Mucosa of descending colon (tissue), 3 donors: ENCODE measurements at regions not wholly inside any gene's neighbourhood (a gene's known extent, or its start where the extent isn't known, plus 50 kb on each side); places are given as distances from the start of the nearest gene placed in this dataset.

Experiments
- ATAC-seq: fragments of 200-7000 bp; cut with Tn5 transposase; one replicate; pipeline ENCODE4 v1.9.1; 2020; ENCODE audit warnings: mild to moderate bottlenecking, moderate library complexity
- DNase-seq, 3 donors: peaks; one replicate each; pipeline ENCODE4 v3.0.0-alpha.2; 2020
- H3K36me3 ChIP-seq: fragments of 200-600 bp; one replicate; pipeline ENCODE4 v1.8.0; 2021; ENCODE audit warnings: low read depth, mild to moderate bottlenecking
- H3K4me1 ChIP-seq: fragments of 200-600 bp; one replicate; pipeline ENCODE4 v1.8.0; 2021; ENCODE audit warnings: low read depth, mild to moderate bottlenecking
- H3K4me3 ChIP-seq: fragments of 200-600 bp; one replicate; pipeline ENCODE4 v1.8.0; 2021; ENCODE audit warnings: mild to moderate bottlenecking
- H3K9me3 ChIP-seq: fragments of 200-600 bp; one replicate; pipeline ENCODE4 v1.8.0; 2021; ENCODE audit warnings: mild to moderate bottlenecking
- intact Hi-C, 2 donors: fragments of 100-400 bp; cut with DNase I in 1 of 2; cut with micrococcal nuclease in 1 of 2; formaldehyde crosslinking; loops; one replicate each; pipeline versions ENCODE4 v1.11.0 to v1.11.1; 2022; cut with DNase I, micrococcal nuclease
- TF ChIP-seq, protein P1 (sequence below): fragments of 200-600 bp; IDR thresholded peaks from one replicate; pipeline ENCODE4 v1.8.0; 2022; ENCODE audit warnings: antibody characterized with exemption, mild to moderate bottlenecking
- donor health status: DM: no; HTN: no; CAD: no; lungs with moderate emphysema.
- donor health status: DM: no; HTN: no; CAD: no.
- donor health status: DM: no; HTN: yes; CAD: no.

DNA sequence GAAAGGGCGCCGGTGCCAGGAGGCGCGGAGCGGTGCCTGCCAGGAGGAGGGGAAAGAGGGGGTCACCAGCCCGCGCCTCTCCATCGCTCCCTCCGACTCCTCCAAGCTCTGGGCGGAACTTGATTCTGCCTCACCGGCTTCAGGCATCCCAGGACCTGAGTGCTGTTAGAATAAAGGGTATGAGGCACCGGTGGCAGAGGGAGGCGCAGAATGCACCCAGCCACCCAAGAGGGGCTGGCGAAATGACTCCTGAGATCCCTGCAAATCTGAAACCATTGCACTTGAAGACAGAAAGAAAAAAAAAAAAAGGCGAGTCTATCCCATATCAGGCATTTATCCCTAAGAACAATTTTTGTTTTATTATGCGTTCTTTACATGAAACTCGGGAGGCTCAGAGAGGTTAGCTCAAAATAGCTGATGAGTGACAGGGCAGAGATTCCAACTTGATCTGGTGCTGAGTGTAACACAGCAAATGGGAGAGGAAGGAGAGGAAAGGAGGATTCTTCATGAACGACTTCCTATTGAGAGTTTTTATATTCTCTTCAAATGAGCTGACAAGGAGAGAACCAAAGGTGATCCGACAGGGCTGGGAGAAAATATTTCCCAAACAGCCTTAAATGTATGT lies 157.0 kb upstream of the FRMD4B start:
- intact Hi-C loops, result no loop called here
- no peaks in the 10 kb centered on the region for H3K36me3 ChIP-seq
- TF ChIP-seq, protein P1, sequence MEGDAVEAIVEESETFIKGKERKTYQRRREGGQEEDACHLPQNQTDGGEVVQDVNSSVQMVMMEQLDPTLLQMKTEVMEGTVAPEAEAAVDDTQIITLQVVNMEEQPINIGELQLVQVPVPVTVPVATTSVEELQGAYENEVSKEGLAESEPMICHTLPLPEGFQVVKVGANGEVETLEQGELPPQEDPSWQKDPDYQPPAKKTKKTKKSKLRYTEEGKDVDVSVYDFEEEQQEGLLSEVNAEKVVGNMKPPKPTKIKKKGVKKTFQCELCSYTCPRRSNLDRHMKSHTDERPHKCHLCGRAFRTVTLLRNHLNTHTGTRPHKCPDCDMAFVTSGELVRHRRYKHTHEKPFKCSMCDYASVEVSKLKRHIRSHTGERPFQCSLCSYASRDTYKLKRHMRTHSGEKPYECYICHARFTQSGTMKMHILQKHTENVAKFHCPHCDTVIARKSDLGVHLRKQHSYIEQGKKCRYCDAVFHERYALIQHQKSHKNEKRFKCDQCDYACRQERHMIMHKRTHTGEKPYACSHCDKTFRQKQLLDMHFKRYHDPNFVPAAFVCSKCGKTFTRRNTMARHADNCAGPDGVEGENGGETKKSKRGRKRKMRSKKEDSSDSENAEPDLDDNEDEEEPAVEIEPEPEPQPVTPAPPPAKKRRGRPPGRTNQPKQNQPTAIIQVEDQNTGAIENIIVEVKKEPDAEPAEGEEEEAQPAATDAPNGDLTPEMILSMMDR, result no peak
- H3K4me1 ChIP-seq, result no peaks in the 10 kb centered on the region
- H3K4me3 ChIP-seq, result no peak overlapping the region
- H3K9me3 ChIP-seq, result no peaks in the 10 kb centered on the region
- ATAC-seq, result no peak
- DNase-seq, result peak in 1 of 3 donors; percentile 43

DNA sequence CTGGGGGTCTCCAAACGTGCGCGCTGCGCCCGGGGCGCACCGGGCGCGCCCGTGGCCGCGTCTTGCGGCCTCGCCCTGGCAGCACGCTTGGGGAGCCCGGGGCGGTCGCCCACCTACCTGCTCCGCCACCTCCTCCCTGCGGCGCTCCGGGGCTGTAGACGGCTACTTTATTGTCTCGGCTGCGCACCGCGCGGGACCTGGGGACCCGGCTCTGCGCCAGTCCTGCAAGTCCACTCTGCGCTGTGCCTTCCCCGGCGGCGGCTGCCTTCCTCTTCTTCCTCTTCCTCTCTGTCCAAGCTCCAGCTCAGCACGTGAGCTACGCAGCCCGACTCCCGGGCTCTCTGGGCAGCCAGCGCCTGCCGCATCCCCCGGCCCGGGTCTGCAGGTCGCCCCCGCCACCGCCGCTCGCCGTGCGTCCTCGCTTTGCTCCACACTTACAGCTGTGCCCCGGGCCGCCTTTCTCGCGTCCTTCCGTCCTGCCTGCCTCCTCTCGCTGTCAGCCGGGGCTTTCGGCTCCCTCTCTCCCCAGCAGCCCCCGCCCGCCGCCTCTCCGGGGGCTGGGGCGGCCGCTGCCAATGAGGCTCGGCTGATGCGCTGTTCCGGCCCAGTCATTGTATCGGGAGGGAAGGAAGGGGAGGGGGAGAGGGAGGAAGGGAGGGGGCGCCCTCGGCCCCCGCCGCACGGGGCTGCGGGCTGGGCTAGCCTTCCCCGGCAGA lies 156.4 kb upstream of the FRMD4B start:
- H3K4me3 ChIP-seq, result no peak overlapping the region
- H3K36me3 ChIP-seq, result no peaks in the 10 kb centered on the region
- DNase-seq (peak in 1 of 3 donors; percentile 56), ATAC-seq (peak; percentile 27)
- H3K4me1 ChIP-seq, result no peaks in the 10 kb centered on the region
- intact Hi-C loops, result no loop called here
- no peaks in the 10 kb centered on the region for H3K9me3 ChIP-seq
- TF ChIP-seq, protein P1, result no peak

DNA sequence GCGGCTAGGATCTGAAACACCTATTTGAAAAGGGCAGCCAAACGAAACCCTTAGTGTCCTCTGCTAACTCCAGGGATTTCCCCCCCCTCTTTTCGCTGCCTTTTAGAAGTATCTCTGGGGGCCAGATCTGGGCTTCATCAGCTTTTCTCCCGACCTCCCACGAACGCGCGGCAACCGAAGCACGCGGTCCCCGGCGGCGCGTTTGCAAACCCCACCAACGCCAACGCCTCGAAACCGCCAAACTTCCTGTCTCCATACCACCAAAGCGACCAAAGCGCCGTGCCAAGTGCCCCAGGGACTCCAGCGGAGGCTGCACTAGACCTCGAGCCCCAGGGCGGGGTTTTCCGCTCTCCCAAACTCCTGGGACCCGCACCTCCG lies 155.8 kb upstream of the FRMD4B start:
- ATAC-seq (no peak), DNase-seq (peak in 1 of 3 donors; percentile 42)
- Histone ChIP-seq H3K4me1 (no peaks in the 10 kb centered on the region), H3K9me3 (no peaks in the 10 kb centered on the region), H3K36me3 (no peaks in the 10 kb centered on the region), H3K4me3 (no peak overlapping the region)
- intact Hi-C loops, result no loop called here
- TF ChIP-seq, protein P1, result no peak

DNA sequence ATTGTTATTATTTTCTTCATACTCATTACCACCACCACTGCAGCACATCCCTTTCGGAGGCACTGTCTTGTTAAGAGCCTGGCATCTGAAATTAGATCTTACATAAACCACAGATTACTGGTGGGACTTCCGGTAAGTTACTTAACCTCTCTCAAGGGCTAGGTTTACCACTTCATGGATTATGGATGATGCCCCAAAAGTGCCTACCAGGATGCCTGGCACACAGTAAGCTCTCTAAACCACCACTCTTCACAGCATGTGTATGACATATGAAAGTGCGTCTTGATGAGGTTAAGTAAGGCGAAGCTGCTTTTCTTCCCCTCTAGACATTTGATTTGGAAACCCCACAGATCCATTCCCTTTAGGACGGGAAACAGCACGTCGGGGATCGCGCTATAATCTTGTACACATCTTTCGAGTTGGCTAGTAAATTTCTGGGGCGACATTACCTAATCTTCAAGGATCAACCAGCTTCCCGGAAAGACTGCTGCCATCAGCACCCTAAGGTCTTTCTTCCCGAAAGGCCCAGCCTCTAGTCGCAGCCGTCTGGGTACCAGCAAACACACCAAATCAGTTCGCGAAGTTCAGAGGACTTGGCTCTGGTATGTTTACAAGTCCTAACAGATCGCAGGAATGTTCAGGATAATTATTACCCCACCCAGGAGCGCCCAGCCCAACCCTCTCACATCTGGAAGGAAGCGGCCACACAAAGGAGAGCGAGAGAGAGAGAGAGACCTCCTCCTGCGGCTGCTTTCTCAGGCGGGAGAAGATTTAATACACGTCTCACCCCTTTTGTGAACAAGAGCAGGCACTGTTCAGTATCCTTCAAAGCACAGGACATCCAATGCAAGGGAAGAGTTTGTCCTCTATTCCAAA lies 155.1 kb upstream of the FRMD4B start:
- intact Hi-C loops, result no loop called here
- Histone ChIP-seq H3K4me1 (no peaks in the 10 kb centered on the region), H3K4me3 (no peak overlapping the region), H3K9me3 (no peaks in the 10 kb centered on the region), H3K36me3 (no peaks in the 10 kb centered on the region)
- DNase-seq, result no peak
- no peak for ATAC-seq
- TF ChIP-seq, protein P1, result no peak

DNA sequence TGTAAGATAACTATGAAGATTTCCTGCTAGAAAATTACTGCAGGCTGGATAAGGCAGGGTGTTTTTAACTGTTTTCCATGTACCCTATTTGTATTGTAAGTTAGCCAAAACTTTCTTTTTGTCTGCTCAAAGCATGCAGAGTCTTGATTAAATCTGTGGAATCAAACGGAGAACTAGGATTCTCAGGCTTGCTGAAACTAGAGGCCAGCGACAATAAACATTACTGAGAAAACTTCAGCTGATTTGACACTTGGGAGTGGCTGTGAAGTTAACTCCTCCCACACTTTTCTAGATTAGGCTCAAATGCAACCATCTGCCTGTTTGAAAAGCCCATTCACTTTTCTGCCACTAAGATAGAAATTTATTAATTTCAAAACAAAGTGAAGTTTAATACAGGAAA lies 153.2 kb upstream of the FRMD4B start:
- no peaks in the 10 kb centered on the region for H3K36me3 ChIP-seq
- ATAC-seq, result no peak
- intact Hi-C loops, result no loop called here
- TF ChIP-seq, protein P1, result no peak
- DNase-seq, result no peak
- no peak overlapping the region for H3K4me3 ChIP-seq
- H3K9me3 ChIP-seq, result no peaks in the 10 kb centered on the region
- H3K4me1 ChIP-seq, result no peaks in the 10 kb centered on the region
